SH-SY5Y (cell line): ENCODE measurements at regions not wholly inside any gene's neighbourhood (a gene's known extent, or its start where the extent isn't known, plus 50 kb on each side); places are given as distances from the start of the nearest gene placed in this dataset.

Source experiments
- GATA2 ChIP-seq: IDR thresholded peaks from 2 replicates; pipeline ENCODE4 v1.6.1; 2011; ENCODE audit warnings: mild to moderate bottlenecking, low read depth, low read length
- GATA3 ChIP-seq: IDR thresholded peaks from 2 replicates; pipeline ENCODE4 v1.6.1; 2011; ENCODE audit warnings: low read depth, mild to moderate bottlenecking, low read length, moderate library complexity

DNA sequence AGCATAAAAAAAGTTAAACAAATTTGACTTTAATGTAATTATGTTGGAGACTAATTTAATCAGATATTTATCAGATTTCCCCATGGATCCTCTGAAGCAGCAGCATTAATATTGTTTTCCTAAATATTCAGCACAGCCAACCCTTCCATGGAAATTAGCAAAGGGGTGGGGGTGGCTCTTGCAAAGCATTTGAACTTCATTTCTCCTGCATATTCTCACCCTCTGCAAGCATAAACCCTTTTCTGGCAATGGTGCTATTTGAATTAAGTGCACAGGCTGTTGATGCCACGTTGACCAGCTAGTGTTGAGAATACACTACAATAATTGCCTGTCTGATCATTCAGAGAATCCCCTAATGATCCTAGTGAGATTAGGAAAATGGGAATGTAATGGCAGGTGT is 488.1 kb upstream of the KLF12 start:
- TF ChIP-seq GATA3: 0 out of 2 replicates have a peak, but pooled peaks have one; percentile 42
- TF ChIP-seq GATA2: no peak

- TF ChIP-seq GATA2 (no peak), GATA3 (no peak)
Measured at GRCh38 chr13:74620711-74621110, 486.5 kb upstream of the KLF12 start.

GRCh38 chr13:74620308-74620707 is 486.1 kb upstream of the KLF12 start:
- no peak for TF ChIP-seq GATA2
- TF ChIP-seq GATA3: no peak

- TF ChIP-seq GATA2 (no peak), GATA3 (no peak)
Measured at GRCh38 chr13:74597526-74597925, 463.3 kb upstream of the KLF12 start.

DNA sequence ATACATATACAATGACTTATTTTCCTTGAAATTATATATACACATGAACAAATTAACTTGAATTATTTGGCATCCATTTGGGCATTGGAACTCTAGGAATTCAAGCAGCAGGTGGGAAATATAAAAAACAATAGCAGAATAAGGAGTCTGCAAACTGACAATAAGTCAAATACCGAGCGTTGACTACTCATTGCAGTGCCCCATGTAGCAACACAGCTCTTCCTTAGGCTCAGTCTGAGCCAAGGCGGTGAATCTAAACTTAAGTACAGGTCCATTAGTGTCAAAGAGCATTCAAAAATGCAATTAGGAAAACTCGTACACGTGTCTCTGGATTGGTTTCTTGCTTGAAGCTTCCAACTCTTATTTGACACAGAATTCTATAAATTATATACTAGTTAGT is 462.5 kb upstream of the KLF12 start:
- TF ChIP-seq GATA3: no peak
- no peak for TF ChIP-seq GATA2

DNA sequence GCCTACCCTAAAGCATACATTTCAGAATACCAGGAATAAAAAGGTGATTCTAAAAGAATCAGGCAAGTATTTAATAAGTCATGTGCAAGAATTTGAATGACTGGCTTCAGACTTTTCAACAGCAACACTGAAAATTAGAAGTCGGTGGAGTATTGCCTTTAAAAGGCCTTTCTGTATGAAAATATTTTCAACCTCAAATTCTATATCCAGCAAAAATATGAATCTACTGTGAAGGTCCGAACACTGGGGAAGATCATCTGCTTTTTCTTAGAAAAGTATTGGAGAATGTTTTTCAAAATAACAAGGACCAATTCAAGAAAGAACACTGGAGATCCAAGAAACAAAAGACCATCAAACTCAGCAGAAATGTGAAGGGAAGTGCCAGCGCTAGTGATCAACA is 459.5 kb upstream of the KLF12 start:
- no peak for TF ChIP-seq GATA2
- TF ChIP-seq GATA3: no peak

GRCh38 chr13:74586847-74587246 is 452.6 kb upstream of the KLF12 start:
- no peak for TF ChIP-seq GATA2
- TF ChIP-seq GATA3: no peak

GRCh38 chr13:74576420-74576819 is 442.2 kb upstream of the KLF12 start:
- TF ChIP-seq GATA3: no peak
- TF ChIP-seq GATA2: no peak

DNA sequence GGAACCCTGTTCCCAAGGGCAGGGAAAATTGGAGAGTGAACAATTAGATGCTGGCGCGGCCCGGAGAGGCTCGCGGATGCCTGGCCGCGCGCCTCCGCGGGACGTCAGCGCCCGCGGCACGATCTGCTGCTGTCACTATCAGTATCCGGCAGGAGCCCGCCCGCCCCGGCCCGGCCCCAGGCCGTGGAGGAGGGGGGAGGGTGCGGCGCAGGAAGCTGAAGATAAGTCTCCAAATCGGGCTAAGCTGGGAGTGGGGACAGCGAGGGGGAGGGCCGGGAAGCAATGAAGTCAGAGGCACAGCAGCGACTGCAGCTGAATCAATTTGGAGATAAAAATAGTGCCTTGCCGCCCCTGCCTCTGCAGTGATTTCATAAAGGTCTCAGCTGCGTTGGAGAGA is 441.5 kb upstream of the KLF12 start:
- TF ChIP-seq GATA3: no peak
- TF ChIP-seq GATA2: peak; percentile 89

GRCh38 chr13:74574964-74575728 is 440.9 kb upstream of the KLF12 start:
- TF ChIP-seq GATA3 (no peak), GATA2 (no peak)

- no peak for TF ChIP-seq GATA3
- TF ChIP-seq GATA2: no peak
Measured at GRCh38 chr13:74573654-74574053, 439.4 kb upstream of the KLF12 start.

DNA sequence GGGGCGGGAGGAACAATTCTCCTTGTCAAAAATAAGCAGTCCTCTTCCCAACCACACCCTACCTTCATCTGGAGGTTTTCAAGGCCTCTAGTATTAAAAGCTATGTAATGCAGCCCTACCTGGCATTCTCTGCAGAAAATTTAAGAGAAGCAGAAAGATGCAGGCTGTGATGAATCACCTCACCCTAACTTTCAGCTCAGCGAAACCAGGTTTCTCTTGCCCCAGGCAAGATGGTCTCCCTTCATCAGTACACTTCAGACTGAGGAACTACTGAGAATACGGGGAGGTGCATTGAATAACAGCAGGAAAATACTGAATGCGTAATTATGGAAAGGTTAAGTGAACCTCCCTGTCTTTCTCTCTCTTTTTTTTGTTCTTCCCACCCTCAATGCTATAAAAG is 437.6 kb upstream of the KLF12 start:
- TF ChIP-seq GATA2 (no peak), GATA3 (no peak)

GRCh38 chr13:74570834-74571233 is 436.6 kb upstream of the KLF12 start:
- TF ChIP-seq GATA2 (no peak), GATA3 (no peak)

GRCh38 chr13:74570046-74570445 is 435.8 kb upstream of the KLF12 start:
- TF ChIP-seq GATA3: no peak
- no peak for TF ChIP-seq GATA2

GRCh38 chr13:74569251-74569650 is 435.0 kb upstream of the KLF12 start:
- TF ChIP-seq GATA2 (no peak), GATA3 (no peak)

GRCh38 chr13:74567485-74567884 is 433.3 kb upstream of the KLF12 start:
- TF ChIP-seq GATA3: no peak
- TF ChIP-seq GATA2: no peak

GRCh38 chr13:74562381-74562780 is 428.2 kb upstream of the KLF12 start:
- no peak for TF ChIP-seq GATA2
- TF ChIP-seq GATA3: no peak
